HL-60 (cell line): ENCODE measurements at regions not wholly inside any gene's neighbourhood (a gene's known extent, or its start where the extent isn't known, plus 50 kb on each side); places are given as distances from the start of the nearest gene placed in this dataset.

Experiments used
- DNase-seq, 2 experiments: peaks; one replicate each; pipeline ENCODE4 v3.0.0-alpha.2; 2010 to 2020; ENCODE audit warnings: low read depth in 1 of 2, low spot score in 1 of 2
- H3K27ac ChIP-seq: fragments of 250-450 bp; sonication (Bioruptor Pico); replicated peaks from 2 replicates; pipeline ENCODE4 v1.5.1; 2020; ENCODE audit warnings: mild to moderate bottlenecking, moderate library complexity
- H3K27me3 ChIP-seq: fragments of 250-450 bp; sonication (Bioruptor Pico); 2 replicates; pipeline ENCODE4 v1.5.1; 2021; ENCODE audit warnings: mild to moderate bottlenecking, moderate library complexity; ENCODE audit not compliant: insufficient read depth, poor library complexity, severe bottlenecking
- H3K4me3 ChIP-seq: replicated peaks from 2 replicates; pipeline ENCODE4 v1.5.1; 2011; ENCODE audit warnings: mild to moderate bottlenecking, control low read depth, low read length; ENCODE audit not compliant: insufficient read depth
- CTCF ChIP-seq: IDR thresholded peaks from one replicate; pipeline ENCODE4 v1.5.1; 2011; ENCODE audit warnings: low read length, control low read depth, inconsistent platforms; ENCODE audit not compliant: insufficient read depth
- GABPA ChIP-seq: IDR thresholded peaks from 2 replicates; pipeline ENCODE4 v1.6.1; 2012; ENCODE audit warnings: low read depth
- POLR2AphosphoS5 ChIP-seq: IDR thresholded peaks from 2 replicates; pipeline ENCODE4 v1.6.1; 2012; ENCODE audit warnings: low read depth
- REST ChIP-seq: IDR thresholded peaks from 2 replicates; pipeline ENCODE4 v1.6.1; 2012; ENCODE audit warnings: low read depth; ENCODE audit not compliant: insufficient replicate concordance
- SPI1 ChIP-seq: IDR thresholded peaks from 2 replicates; pipeline ENCODE4 v1.6.1; 2012; ENCODE audit warnings: low read depth, mild to moderate bottlenecking, borderline replicate concordance

- no peak overlapping the region for H3K27ac ChIP-seq
- H3K4me3 ChIP-seq, result no peak overlapping the region
- no peaks in the 10 kb centered on the region for H3K27me3 ChIP-seq
- TF ChIP-seq SPI1 (no peak), CTCF (no peak), REST (no peak), GABPA (no peak), POLR2AphosphoS5 (no peak)
- no peak for DNase-seq
These were observed 1062.9 kb upstream of the GYPC start for GRCh38 chr2:125593036-125593435.

- DNase-seq, result no peak
- TF ChIP-seq SPI1 (no peak), REST (no peak), CTCF (no peak), POLR2AphosphoS5 (no peak), GABPA (no peak)
- Histone ChIP-seq H3K4me3 (no peak overlapping the region), H3K27ac (no peak overlapping the region), H3K27me3 (no peaks in the 10 kb centered on the region)
These were observed 1059.3 kb upstream of the GYPC start for GRCh38 chr2:125596612-125597011.

DNA sequence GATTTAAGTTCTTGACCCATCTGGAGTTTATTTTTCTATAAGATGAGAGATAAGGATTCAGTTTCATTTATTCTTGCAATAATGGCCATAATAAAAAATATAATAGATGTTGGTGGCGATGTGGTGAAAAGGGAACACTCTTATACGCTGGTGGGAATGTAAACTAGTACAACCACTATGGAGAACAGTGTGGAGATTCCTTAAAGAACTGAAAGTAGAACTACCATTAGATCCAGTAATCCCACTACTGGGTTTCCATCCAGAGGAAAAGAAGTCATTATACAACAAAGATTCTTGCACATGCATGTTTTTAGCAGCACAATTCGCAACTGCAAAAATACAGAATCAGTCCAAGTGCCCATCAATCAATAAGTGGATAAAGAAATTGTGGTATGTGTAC is 1040.5 kb upstream of the GYPC start:
- no peak for TF ChIP-seq POLR2AphosphoS5
- TF ChIP-seq SPI1, result no peak
- TF ChIP-seq GABPA, result no peak
- no peak for TF ChIP-seq CTCF
- TF ChIP-seq REST, result no peak
- no peak overlapping the region for H3K4me3 ChIP-seq
- DNase-seq, result no peak
- no peaks in the 10 kb centered on the region for H3K27me3 ChIP-seq
- no peak overlapping the region for H3K27ac ChIP-seq
